WERI-Rb-1 (cell line): ENCODE measurements at regions not wholly inside any gene's neighbourhood (a gene's known extent, or its start where the extent isn't known, plus 50 kb on each side); places are given as distances from the start of the nearest gene placed in this dataset.

ENCODE experiments used
- DNase-seq: peaks from one replicate; pipeline ENCODE4 v3.0.0-alpha.2; 2020
- H3K27ac ChIP-seq: fragments of 250-450 bp; sonication (Bioruptor Pico); 2 replicates; pipeline ENCODE4 v1.5.1; 2020; ENCODE audit warnings: mild to moderate bottlenecking, moderate library complexity
- H3K27me3 ChIP-seq: fragments of 250-450 bp; sonication (Bioruptor Pico); 2 replicates; pipeline ENCODE4 v1.5.1; 2021; ENCODE audit warnings: mild to moderate bottlenecking, low read depth, moderate library complexity; ENCODE audit not compliant: insufficient read depth, severe bottlenecking
- H3K36me3 ChIP-seq: fragments of 250-450 bp; sonication (Bioruptor Pico); 2 replicates; pipeline ENCODE4 v1.5.1; 2020; ENCODE audit warnings: mild to moderate bottlenecking, moderate library complexity
- H3K4me3 ChIP-seq: 2 replicates; pipeline ENCODE4 v1.5.1; 2011; ENCODE audit warnings: low read depth, mild to moderate bottlenecking, control low read depth, low read length
- H3K9me3 ChIP-seq: fragments of 250-450 bp; sonication (Bioruptor Pico); 2 replicates; pipeline ENCODE4 v1.5.1; 2021; ENCODE audit warnings: mild to moderate bottlenecking, moderate library complexity; ENCODE audit not compliant: severe bottlenecking
- CTCF ChIP-seq: IDR thresholded peaks from 2 replicates; pipeline ENCODE4 v1.5.1; 2011; ENCODE audit warnings: low read depth, mild to moderate bottlenecking, control low read depth, inconsistent platforms, low read length

- no peaks in the 10 kb centered on the region for H3K9me3 ChIP-seq
- no peak for DNase-seq
- H3K36me3 ChIP-seq, result no peaks in the 10 kb centered on the region
- no peak for TF ChIP-seq CTCF
- no peaks in the 10 kb centered on the region for H3K27me3 ChIP-seq
- H3K27ac ChIP-seq, result no peak overlapping the region
- no peak overlapping the region for H3K4me3 ChIP-seq
Measured at GRCh38 chr19:31498781-31499180, 149.5 kb upstream of the TSHZ3 start.

- TF ChIP-seq CTCF, result no peak
- H3K9me3 ChIP-seq, result no peaks in the 10 kb centered on the region
- no peak for DNase-seq
- no peaks in the 10 kb centered on the region for H3K36me3 ChIP-seq
- no peaks in the 10 kb centered on the region for H3K27me3 ChIP-seq
- no peak overlapping the region for H3K27ac ChIP-seq
- no peak overlapping the region for H3K4me3 ChIP-seq
Measured at GRCh38 chr19:31499281-31500196, 150.3 kb upstream of the TSHZ3 start.

- no peaks in the 10 kb centered on the region for H3K27me3 ChIP-seq
- H3K9me3 ChIP-seq, result no peaks in the 10 kb centered on the region
- no peak overlapping the region for H3K27ac ChIP-seq
- H3K4me3 ChIP-seq, result no peak overlapping the region
- no peaks in the 10 kb centered on the region for H3K36me3 ChIP-seq
- no peak for TF ChIP-seq CTCF
- no peak for DNase-seq
Measured at GRCh38 chr19:31500197-31500830, 151.1 kb upstream of the TSHZ3 start.

GRCh38 chr19:31500946-31501345 lies 151.7 kb upstream of the TSHZ3 start:
- Histone ChIP-seq H3K9me3 (no peaks in the 10 kb centered on the region), H3K27ac (no peak overlapping the region), H3K27me3 (no peaks in the 10 kb centered on the region), H3K4me3 (no peak overlapping the region), H3K36me3 (no peaks in the 10 kb centered on the region)
- no peak for DNase-seq
- TF ChIP-seq CTCF, result no peak

- no peak for DNase-seq
- no peak overlapping the region for H3K4me3 ChIP-seq
- TF ChIP-seq CTCF, result no peak
Measured at GRCh38 chr19:31501427-31502195, 152.4 kb upstream of the TSHZ3 start.

More at GRCh38 chr19:31501427-31502195, 152.4 kb upstream of the TSHZ3 start:
- no peaks in the 10 kb centered on the region for H3K27me3 ChIP-seq
- no peaks in the 10 kb centered on the region for H3K36me3 ChIP-seq
- H3K9me3 ChIP-seq, result no peaks in the 10 kb centered on the region
- no peak overlapping the region for H3K27ac ChIP-seq
